Mesodermal cell (in vitro differentiated cells): ENCODE measurements at regions not wholly inside any gene's neighbourhood (a gene's known extent, or its start where the extent isn't known, plus 50 kb on each side); places are given as distances from the start of the nearest gene placed in this dataset.

Experiments
- H3K27ac ChIP-seq: 2 replicates; pipeline ENCODE4 v1.7.0; 2013; ENCODE audit warnings: mild to moderate bottlenecking, low read depth, low read length, moderate library complexity; ENCODE audit not compliant: severe bottlenecking
- H3K36me3 ChIP-seq: 2 replicates; pipeline ENCODE4 v1.7.1; 2013; ENCODE audit warnings: mild to moderate bottlenecking, low read length, moderate library complexity; ENCODE audit not compliant: control insufficient read depth, insufficient read depth
- H3K4me1 ChIP-seq: one replicate; pipeline ENCODE4 v1.7.1; 2013; ENCODE audit warnings: mild to moderate bottlenecking, low read length; ENCODE audit not compliant: insufficient read depth, control insufficient read depth, poor library complexity, severe bottlenecking
- H3K4me3 ChIP-seq: 2 replicates; pipeline ENCODE4 v1.7.0; 2013; ENCODE audit warnings: low read length, control low read depth, mild to moderate bottlenecking; ENCODE audit not compliant: insufficient read depth, poor library complexity, severe bottlenecking; ENCODE audit errors: extremely low read depth
- H3K9me3 ChIP-seq: 2 replicates; pipeline ENCODE4 v1.7.1; 2013; ENCODE audit warnings: mild to moderate bottlenecking, low read length, moderate library complexity; ENCODE audit not compliant: control insufficient read depth
- WGBS, 2 experiments: methylation state at CpG; one replicate each; pipeline ENCODE4 v1.1.5; 2013; ENCODE audit warnings: missing lambda C conversion rate in 2 of 2; ENCODE audit not compliant: insufficient coverage in 2 of 2; 5-methylcytosine and 5-hydroxymethylcytosine counted together

DNA sequence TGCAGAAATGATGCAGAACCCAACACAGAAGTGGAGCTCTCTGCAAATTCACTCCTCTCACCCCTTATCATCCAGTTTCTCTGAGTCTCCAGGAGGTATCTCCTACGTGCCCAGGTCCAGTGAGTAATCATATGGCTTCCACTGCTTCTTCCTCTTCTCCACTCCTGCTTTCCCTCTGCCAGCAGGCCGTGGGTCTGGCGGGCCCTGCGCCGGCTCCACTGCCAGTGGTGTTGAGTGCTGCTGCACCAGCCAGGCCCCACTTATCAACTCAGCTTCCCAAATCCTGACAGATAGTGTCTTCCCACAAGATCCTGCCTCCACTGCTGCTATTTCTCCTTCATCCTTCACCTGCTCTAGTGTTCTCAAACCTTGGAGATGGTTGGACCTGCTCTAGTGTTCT lies 227.6 kb upstream of the PARD3B start:
- H3K4me3 ChIP-seq, result no peak overlapping the region
- 98 to 100% methylated on average over 5 of the region's 5 CpGs for WGBS, 2 experiments
- no peak overlapping the region for H3K27ac ChIP-seq
- no peaks in the 10 kb centered on the region for H3K9me3 ChIP-seq
- H3K4me1 ChIP-seq, result peaks cover 14% of the 10 kb centered on the region
- no peaks in the 10 kb centered on the region for H3K36me3 ChIP-seq

DNA sequence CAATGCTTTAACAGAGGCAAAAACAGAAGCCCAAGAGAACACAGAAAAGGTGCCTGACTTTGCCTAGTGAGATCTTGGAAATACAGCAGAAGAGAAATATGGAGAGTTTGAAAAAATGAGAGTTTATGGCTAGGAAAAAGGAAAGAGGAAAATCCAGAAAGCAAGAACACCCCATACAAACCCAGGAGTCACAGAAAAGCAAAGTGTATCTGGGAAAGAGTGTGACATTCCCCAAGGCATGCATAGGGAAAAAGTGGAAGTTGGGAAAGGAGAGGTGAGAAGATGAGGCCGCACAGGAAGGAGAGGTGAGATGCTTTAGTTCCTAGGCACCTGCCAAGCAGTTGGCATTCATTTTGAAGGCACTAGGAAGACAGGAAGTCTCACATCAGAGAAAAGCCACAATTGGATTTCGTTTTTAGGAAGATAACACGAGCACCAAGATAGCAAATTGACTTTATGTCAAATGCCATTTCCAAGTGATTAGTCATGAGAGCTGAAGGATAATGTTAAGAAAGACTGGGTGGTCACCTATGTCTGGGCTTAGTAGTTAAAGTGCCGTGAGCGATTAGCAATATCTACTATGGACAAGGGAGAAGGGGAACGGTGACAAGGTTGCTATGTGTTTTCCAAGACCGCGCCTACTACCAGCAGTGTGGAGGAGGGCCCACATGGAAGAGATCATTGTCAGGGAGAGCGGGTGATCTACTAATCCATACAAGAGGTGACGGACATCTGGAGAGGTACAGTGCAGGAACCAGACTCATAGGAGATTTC lies 224.1 kb upstream of the PARD3B start:
- Histone ChIP-seq H3K36me3 (no peaks in the 10 kb centered on the region), H3K27ac (peak overlapping the region; percentile 38), H3K9me3 (no peaks in the 10 kb centered on the region), H3K4me1 (peaks cover 7% of the 10 kb centered on the region), H3K4me3 (no peak overlapping the region)
- 82 to 85% methylated on average over 10 of the region's 10 CpGs for WGBS, 2 experiments

DNA sequence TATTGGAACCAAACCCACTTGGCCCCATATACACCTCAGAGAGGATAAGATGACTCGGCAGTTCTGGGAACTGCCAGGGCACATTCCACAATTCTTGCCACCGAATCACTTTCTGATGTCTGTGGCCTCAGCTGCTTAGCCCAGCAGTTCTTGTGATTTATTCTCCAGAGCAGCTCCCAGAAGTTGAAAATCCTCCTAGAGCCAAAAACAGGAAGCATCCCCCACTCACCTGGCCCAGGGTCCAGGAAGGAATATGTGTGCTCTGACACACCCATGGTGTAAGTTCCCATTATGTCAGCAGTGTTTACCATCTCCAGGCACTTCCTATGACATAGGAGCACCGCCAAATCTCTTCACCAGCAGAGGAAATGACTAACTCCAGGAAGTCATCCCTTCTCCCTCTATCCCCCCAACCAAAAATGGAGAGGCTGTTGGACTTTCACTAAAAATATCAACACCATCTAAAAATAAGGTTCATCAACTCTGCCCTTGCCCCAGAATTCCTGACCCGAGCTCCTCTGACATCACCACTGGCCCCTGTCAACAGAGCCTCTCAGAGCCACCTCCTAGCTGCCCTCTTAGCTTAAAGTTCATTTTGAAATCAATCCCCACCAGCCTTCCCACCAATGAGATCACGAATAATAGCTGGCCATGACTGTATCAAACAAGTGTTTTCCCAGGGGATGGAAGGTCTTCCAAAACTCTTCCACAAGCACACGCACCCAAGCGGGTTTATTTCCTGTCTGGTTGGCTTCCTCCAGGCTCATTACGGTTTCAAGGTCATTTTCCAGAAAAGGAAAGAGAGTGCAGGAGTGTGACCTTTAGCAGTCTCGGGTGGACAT lies 223.1 kb upstream of the PARD3B start:
- Histone ChIP-seq H3K4me1 (peaks cover 12% of the 10 kb centered on the region), H3K27ac (peak overlapping the region; percentile 61), H3K36me3 (no peaks in the 10 kb centered on the region), H3K4me3 (no peak overlapping the region), H3K9me3 (no peaks in the 10 kb centered on the region)
- 87 to 90% methylated on average over 7 to 8 of the region's 9 CpGs for WGBS, 2 experiments

DNA sequence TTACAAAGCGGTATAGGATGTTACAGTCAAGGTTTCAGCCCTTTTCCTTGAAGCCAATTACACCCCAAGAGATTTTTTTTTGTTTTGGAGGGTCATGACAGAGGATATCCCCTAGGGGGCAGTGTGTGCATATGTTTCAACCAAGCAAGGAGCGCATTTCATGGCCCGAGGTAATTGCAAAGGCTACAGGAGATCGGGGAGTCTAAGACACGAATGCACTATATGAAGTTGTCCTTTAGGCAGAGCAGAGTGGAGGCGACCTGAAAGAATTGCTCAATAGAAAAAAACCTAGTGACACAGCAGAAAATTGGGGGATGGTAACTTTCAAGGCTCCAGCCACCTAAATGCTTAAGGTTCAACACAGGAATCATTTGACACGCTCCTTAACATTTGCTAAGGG lies 219.8 kb upstream of the PARD3B start:
- WGBS, 2 experiments, result 2 to 10% methylated on average over 5 of the region's 7 CpGs

DNA sequence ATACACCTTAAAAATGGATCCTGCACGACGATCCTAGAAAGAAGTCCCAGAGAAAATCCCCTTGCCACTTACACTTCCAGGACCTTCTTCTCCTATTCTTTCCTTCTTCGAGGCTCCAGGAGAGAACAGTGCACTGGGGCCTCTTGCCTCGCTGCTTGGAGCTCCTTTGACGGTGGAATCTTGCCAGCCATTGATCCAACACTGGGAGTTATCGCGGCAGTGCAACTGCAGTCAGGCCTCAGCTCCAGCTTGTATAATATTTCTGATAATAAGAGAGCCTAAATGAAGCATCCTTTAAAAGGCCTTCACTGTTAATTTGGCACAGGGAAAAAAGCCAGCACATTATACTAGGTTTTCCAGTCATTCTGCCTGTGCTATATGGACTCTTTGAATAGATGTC lies 216.9 kb upstream of the PARD3B start:
- 91 to 94% methylated on average over 5 of the region's 7 CpGs for WGBS, 2 experiments
- H3K4me3 ChIP-seq, result no peak overlapping the region
- H3K4me1 ChIP-seq, result peaks cover 5% of the 10 kb centered on the region
- H3K9me3 ChIP-seq, result no peaks in the 10 kb centered on the region
- H3K36me3 ChIP-seq, result no peaks in the 10 kb centered on the region
- H3K27ac ChIP-seq, result no peak overlapping the region

More for the DNA sequence above, 219.8 kb upstream of the PARD3B start:
- Histone ChIP-seq H3K27ac (no peak overlapping the region), H3K4me1 (peaks cover 12% of the 10 kb centered on the region), H3K4me3 (no peak overlapping the region), H3K9me3 (no peaks in the 10 kb centered on the region), H3K36me3 (no peaks in the 10 kb centered on the region)

DNA sequence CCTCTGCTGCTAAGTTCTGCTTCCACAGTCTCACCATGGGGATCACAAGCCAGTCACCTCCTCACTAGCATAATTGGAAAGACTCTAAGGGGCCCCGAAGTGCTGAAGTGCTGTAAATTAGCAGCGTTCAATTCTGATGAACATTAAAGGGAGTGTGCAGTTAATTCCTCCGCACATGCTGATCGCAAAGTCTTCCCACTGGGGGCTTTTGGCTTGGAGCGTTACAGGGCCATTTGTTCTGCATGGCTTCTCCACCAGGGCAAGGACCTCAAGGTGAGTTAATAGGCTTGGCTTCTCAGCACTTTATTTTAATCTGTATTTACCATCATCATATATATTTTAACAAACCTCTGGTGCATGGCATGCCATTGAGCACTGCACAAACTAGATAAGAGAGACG lies 216.3 kb upstream of the PARD3B start:
- WGBS, 2 experiments, result 93 to 95% methylated on average over 6 of the region's 6 CpGs
- Histone ChIP-seq H3K27ac (no peak overlapping the region), H3K4me1 (peaks cover 5% of the 10 kb centered on the region), H3K36me3 (no peaks in the 10 kb centered on the region), H3K9me3 (no peaks in the 10 kb centered on the region), H3K4me3 (no peak overlapping the region)

DNA sequence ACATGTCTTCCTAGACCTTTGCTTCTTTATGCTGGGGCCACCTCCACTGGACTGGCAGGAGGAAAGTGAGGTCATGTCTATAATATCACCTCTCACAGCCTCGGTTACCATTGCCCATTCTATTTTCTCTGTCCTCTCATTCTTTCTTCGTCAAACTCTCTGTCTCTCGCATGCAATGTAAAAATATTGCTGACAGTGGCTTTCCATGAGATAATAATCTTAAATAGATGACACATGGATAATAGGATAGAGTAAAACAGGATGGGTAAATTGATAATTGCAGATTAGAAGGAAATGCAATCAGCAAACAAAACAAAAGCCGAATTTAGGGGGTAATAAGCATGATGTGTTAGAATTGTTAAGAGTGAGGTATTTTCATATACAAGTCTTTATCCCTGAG lies 215.7 kb upstream of the PARD3B start:
- no peaks in the 10 kb centered on the region for H3K36me3 ChIP-seq
- H3K9me3 ChIP-seq, result no peaks in the 10 kb centered on the region
- 71 to 80% methylated on average over 1 of the region's 4 CpGs for WGBS, 2 experiments
- H3K4me3 ChIP-seq, result no peak overlapping the region
- peaks cover 5% of the 10 kb centered on the region for H3K4me1 ChIP-seq
- no peak overlapping the region for H3K27ac ChIP-seq

DNA sequence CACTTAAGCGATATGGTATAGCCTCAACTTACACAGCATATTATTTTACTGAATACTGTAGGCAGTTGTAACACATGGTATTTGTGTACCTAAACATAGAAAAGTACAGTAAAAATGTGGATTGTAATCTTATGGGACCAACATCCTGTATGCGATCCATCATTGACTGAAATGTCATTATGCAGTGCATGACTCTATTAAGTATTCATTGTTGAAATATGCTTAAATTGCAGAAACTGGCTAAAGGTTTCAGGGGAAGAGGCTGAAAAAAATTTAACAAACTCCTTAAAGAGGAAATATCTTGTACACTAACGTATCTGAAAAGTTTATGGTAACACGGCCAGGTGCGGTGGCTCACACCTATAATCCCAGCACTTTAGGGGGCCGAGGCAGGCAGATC lies 214.1 kb upstream of the PARD3B start:
- WGBS, 2 experiments, result no CpG with 5 or more reads among the region's 6 CpGs
- no peak overlapping the region for H3K4me3 ChIP-seq
- H3K9me3 ChIP-seq, result no peaks in the 10 kb centered on the region
- peaks cover 5% of the 10 kb centered on the region for H3K4me1 ChIP-seq
- no peaks in the 10 kb centered on the region for H3K36me3 ChIP-seq
- no peak overlapping the region for H3K27ac ChIP-seq

DNA sequence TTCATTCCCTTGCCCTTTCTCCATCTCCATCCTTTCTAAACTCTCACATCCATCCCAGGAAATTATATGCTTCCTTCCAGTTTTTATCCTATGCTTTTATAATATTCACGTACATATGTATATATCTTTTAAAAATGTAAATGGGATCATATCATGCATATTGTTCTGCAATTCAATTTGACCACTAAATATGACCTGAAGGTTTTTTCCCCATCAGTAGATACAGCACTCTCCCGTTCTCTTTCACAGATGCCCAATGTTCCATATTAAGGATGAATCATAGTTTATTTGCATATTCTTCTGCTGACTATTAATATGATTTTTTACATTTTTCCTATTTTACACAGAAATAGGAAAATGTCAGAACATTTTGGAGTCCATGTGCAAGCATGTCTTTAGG lies 213.3 kb upstream of the PARD3B start:
- Histone ChIP-seq H3K36me3 (no peaks in the 10 kb centered on the region), H3K4me3 (no peak overlapping the region), H3K4me1 (no peaks in the 10 kb centered on the region), H3K27ac (no peak overlapping the region), H3K9me3 (no peaks in the 10 kb centered on the region)
- no CpG with 5 or more reads among the region's 2 CpGs for WGBS, 2 experiments

DNA sequence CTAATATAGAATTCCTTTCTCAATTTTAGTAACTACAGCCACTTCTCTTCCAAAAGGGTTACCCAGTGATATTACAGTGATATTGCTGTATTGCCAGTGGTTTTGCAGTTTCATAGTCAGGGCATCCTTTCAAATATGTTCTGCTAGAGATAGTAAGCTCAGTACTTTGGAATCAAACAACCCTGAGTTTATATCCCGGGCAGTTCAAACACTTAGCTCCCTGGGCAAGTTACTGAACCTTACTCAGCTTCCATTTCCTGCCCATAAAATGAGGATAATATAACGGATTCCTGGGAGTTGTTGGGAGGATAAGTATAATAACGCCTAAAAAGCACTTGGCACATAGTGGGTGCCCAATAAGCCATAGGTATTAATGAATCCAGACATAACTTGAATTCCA lies 212.6 kb upstream of the PARD3B start:
- no peaks in the 10 kb centered on the region for H3K36me3 ChIP-seq
- no peaks in the 10 kb centered on the region for H3K4me1 ChIP-seq
- no peak overlapping the region for H3K4me3 ChIP-seq
- no peaks in the 10 kb centered on the region for H3K9me3 ChIP-seq
- no CpG with 5 or more reads among the region's 3 CpGs for WGBS, 2 experiments
- no peak overlapping the region for H3K27ac ChIP-seq

DNA sequence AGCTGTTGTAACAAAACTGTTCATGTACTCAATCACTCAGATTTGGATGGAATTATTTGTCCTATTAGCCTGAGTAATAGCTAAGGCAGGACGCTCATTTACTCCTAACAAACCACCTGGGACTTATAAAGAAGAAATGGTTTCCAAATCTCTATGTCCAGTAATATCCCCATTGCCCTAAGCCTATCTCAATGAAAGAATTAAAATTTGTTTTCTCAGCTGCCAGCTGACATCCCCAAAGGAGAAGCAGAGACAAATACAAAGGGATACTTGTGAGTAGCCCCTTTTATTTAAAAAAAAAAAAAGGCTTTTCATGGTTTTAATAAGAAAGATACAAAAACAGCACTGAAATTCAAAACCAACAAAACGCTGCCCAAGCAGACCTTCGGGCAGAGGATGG lies 211.4 kb upstream of the PARD3B start:
- Histone ChIP-seq H3K9me3 (no peaks in the 10 kb centered on the region), H3K4me1 (no peaks in the 10 kb centered on the region), H3K4me3 (no peak overlapping the region), H3K27ac (no peak overlapping the region), H3K36me3 (no peaks in the 10 kb centered on the region)
- 80% methylated on average over 1 of the region's 3 CpGs; no CpG with 5 or more reads in 1 of the 2 experiments for WGBS, 2 experiments
